B cell (primary cell): ENCODE measurements at regions not wholly inside any gene's neighbourhood (a gene's known extent, or its start where the extent isn't known, plus 50 kb on each side); places are given as distances from the start of the nearest gene placed in this dataset.

Source experiments
- CTCF ChIP-seq: fragments of 200-600 bp; IDR thresholded peaks from one replicate; pipeline ENCODE4 v1.8.0; 2022; ENCODE audit warnings: antibody characterized with exemption, mild to moderate bottlenecking
- EZH2 ChIP-seq: IDR thresholded peaks from 2 replicates; pipeline ENCODE4 v1.6.1; 2012; ENCODE audit warnings: borderline replicate concordance, low read depth, mild to moderate bottlenecking, moderate library complexity, low read length; ENCODE audit not compliant: insufficient read depth, poor library complexity, severe bottlenecking

GRCh38 chr7:42494199-42494710, 257.2 kb upstream of the GLI3 start:
- TF ChIP-seq CTCF (no peak), EZH2 (no peak)
